ENCODE measurements at regions not wholly inside any gene's neighbourhood (a gene's known extent, or its start where the extent isn't known, plus 50 kb on each side); places are given as distances from the start of the nearest gene placed in this dataset.

DNA sequence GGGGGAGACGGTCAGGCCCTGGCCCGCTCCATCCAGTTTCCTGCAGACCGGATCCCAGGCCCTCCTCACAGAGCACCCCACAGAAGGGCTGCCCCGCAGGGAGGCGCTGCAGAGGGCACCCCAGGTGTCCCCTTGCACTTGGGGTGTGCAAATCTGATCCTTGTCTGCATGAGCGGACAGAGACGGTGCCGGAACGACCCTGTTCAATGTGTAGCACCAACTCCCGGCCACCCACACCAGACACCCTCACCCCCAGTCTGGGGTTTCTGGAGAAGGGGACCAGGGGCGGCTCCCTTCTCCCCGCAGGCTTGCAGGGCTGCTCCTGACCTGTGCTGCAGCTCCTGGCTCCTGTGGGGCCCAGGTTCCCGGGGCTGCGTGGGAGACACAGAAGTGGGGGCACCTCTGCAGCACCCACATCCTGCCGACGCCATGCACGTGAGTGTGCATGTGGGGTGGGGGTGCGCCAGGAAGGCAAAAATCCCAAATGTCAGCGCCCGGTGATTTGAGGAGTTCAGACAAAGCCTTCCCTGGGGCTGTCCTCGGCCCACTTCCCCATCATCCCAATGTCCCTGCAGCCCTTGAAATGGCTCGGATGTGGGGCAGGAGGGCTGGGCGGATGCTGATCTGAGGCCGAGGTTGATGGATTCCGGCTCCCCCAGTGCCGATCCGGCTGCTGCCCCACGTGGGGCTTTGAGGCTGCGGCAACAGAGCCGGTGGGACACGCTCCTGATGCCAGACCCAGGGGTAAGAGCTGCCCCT, 85.3 kb upstream of the BHLHE23 start:
- no peak for TF ChIP-seq EGR1 (IDR thresholded peaks at IDR 0.05)
- no peak for TF ChIP-seq TCF12 (IDR thresholded peaks at IDR 0.05; ENCODE audit: low read depth)
- no peak for TF ChIP-seq RAD21 (IDR thresholded peaks at IDR 0.05; ENCODE audit: low read depth)
- TF ChIP-seq, protein P1, sequence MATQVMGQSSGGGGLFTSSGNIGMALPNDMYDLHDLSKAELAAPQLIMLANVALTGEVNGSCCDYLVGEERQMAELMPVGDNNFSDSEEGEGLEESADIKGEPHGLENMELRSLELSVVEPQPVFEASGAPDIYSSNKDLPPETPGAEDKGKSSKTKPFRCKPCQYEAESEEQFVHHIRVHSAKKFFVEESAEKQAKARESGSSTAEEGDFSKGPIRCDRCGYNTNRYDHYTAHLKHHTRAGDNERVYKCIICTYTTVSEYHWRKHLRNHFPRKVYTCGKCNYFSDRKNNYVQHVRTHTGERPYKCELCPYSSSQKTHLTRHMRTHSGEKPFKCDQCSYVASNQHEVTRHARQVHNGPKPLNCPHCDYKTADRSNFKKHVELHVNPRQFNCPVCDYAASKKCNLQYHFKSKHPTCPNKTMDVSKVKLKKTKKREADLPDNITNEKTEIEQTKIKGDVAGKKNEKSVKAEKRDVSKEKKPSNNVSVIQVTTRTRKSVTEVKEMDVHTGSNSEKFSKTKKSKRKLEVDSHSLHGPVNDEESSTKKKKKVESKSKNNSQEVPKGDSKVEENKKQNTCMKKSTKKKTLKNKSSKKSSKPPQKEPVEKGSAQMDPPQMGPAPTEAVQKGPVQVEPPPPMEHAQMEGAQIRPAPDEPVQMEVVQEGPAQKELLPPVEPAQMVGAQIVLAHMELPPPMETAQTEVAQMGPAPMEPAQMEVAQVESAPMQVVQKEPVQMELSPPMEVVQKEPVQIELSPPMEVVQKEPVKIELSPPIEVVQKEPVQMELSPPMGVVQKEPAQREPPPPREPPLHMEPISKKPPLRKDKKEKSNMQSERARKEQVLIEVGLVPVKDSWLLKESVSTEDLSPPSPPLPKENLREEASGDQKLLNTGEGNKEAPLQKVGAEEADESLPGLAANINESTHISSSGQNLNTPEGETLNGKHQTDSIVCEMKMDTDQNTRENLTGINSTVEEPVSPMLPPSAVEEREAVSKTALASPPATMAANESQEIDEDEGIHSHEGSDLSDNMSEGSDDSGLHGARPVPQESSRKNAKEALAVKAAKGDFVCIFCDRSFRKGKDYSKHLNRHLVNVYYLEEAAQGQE (IDR thresholded peaks at IDR 0.05; ENCODE audit: low read depth) = no peak
- TF ChIP-seq TAF1 (IDR thresholded peaks at IDR 0.05; ENCODE audit: low read depth) = no peak
- TF ChIP-seq EP300 (IDR thresholded peaks at IDR 0.05; ENCODE audit: borderline replicate concordance) = no peak
- no peak for TF ChIP-seq ZBTB7A (IDR thresholded peaks at IDR 0.05; ENCODE audit: low read depth)
- no peak for TF ChIP-seq YY1 (IDR thresholded peaks at IDR 0.05; ENCODE audit: low read depth)
